Lower lobe of right lung (tissue), 2 donors: ENCODE measurements at regions not wholly inside any gene's neighbourhood (a gene's known extent, or its start where the extent isn't known, plus 50 kb on each side); places are given as distances from the start of the nearest gene placed in this dataset.

Experiments
- ATAC-seq, 2 donors: fragments of 200-7000 bp; cut with Tn5 transposase; one replicate each; pipeline ENCODE4 v1.9.1; 2020 to 2022; ENCODE audit warnings: mild to moderate bottlenecking in 2 of 2, moderate library complexity in 2 of 2
- DNase-seq: peaks from one replicate; pipeline ENCODE4 v3.0.0-alpha.2; 2020
- H3K27ac ChIP-seq: fragments of 200-600 bp; one replicate; pipeline ENCODE4 v1.8.0; 2022
- H3K27me3 ChIP-seq: fragments of 200-600 bp; one replicate; pipeline ENCODE4 v1.8.0; 2022; ENCODE audit warnings: low read depth
- H3K36me3 ChIP-seq: fragments of 200-600 bp; one replicate; pipeline ENCODE4 v1.8.0; 2022; ENCODE audit warnings: mild to moderate bottlenecking
- H3K4me1 ChIP-seq: fragments of 200-600 bp; one replicate; pipeline ENCODE4 v1.8.0; 2022
- H3K4me3 ChIP-seq: fragments of 200-600 bp; one replicate; pipeline ENCODE4 v1.8.0; 2022; ENCODE audit warnings: mild to moderate bottlenecking
- H3K9me3 ChIP-seq: fragments of 200-600 bp; one replicate; pipeline ENCODE4 v1.8.0; 2022
- CTCF ChIP-seq: fragments of 200-600 bp; IDR thresholded peaks from one replicate; pipeline ENCODE4 v1.8.0; 2022; ENCODE audit warnings: antibody characterized with exemption, mild to moderate bottlenecking
- intact Hi-C: fragments of 100-400 bp; cut with DNase I; formaldehyde crosslinking; loops from one replicate; pipeline ENCODE4 v1.11.0; 2022
- donor health status: DM: no; HTN: yes; CAD: no; lungs with severe emphysema.

GRCh38 chr13:78404846-78405360 is 198.4 kb downstream of the POU4F1 start:
- Histone ChIP-seq H3K27me3 (no peaks in the 10 kb centered on the region), H3K36me3 (no peaks in the 10 kb centered on the region), H3K4me3 (no peak overlapping the region), H3K9me3 (no peaks in the 10 kb centered on the region), H3K4me1 (no peaks in the 10 kb centered on the region), H3K27ac (no peak overlapping the region)
- DNase-seq, result no peak
- intact Hi-C loops, result no loop called here
- no peak for TF ChIP-seq CTCF
- no peak for ATAC-seq

GRCh38 chr13:78402708-78403400 is 200.5 kb downstream of the POU4F1 start:
- no peaks in the 10 kb centered on the region for H3K9me3 ChIP-seq
- H3K4me1 ChIP-seq, result no peaks in the 10 kb centered on the region
- H3K36me3 ChIP-seq, result no peaks in the 10 kb centered on the region
- DNase-seq (no peak), ATAC-seq (no peak)
- no peaks in the 10 kb centered on the region for H3K27me3 ChIP-seq
- no peak overlapping the region for H3K27ac ChIP-seq
- TF ChIP-seq CTCF, result no peak
- intact Hi-C loops, result no loop called here
- no peak overlapping the region for H3K4me3 ChIP-seq

GRCh38 chr13:78401873-78402707 is 201.3 kb downstream of the POU4F1 start:
- no peak for ATAC-seq
- DNase-seq, result no peak
- Histone ChIP-seq H3K9me3 (no peaks in the 10 kb centered on the region), H3K4me1 (no peaks in the 10 kb centered on the region), H3K4me3 (no peak overlapping the region), H3K27ac (no peak overlapping the region), H3K27me3 (no peaks in the 10 kb centered on the region), H3K36me3 (no peaks in the 10 kb centered on the region)
- intact Hi-C loops, result no loop called here
- TF ChIP-seq CTCF, result no peak

- no peak for TF ChIP-seq CTCF
- Histone ChIP-seq H3K4me3 (no peak overlapping the region), H3K4me1 (no peaks in the 10 kb centered on the region), H3K27ac (no peak overlapping the region), H3K9me3 (no peaks in the 10 kb centered on the region), H3K27me3 (no peaks in the 10 kb centered on the region), H3K36me3 (no peaks in the 10 kb centered on the region)
- no peak for ATAC-seq
- intact Hi-C loops, result no loop called here
- no peak for DNase-seq
These were observed 204.5 kb downstream of the POU4F1 start for GRCh38 chr13:78398743-78399410.

GRCh38 chr13:78393286-78394142 is 209.8 kb downstream of the POU4F1 start:
- ATAC-seq (no peak), DNase-seq (no peak)
- Histone ChIP-seq H3K36me3 (no peaks in the 10 kb centered on the region), H3K4me1 (no peaks in the 10 kb centered on the region), H3K27ac (no peak overlapping the region), H3K4me3 (no peak overlapping the region), H3K9me3 (no peaks in the 10 kb centered on the region), H3K27me3 (no peaks in the 10 kb centered on the region)
- no peak for TF ChIP-seq CTCF
- intact Hi-C loops, result no loop called here
